MCF 10A (cell line): ENCODE measurements at regions not wholly inside any gene's neighbourhood (a gene's known extent, or its start where the extent isn't known, plus 50 kb on each side); places are given as distances from the start of the nearest gene placed in this dataset.

ENCODE experiments used
- BruUV-seq: library from RNA; stranded (reverse); fragments of 400-500 nt; replicated peaks from 2 replicates; lab custom pipeline; 2021; lab: Mats Ljungman, UMichigan
- CTCF ChIA-PET: fragments of 300-600 bp; sonication (Branson Sonifier 250); formaldehyde crosslinking; extraction: SDS; loops from one replicate; lab custom pipeline; 2021; ENCODE audit warnings: antibody characterized with exemption, inconsistent platforms; lab: Yijun Ruan, JAX
- POLR2A ChIA-PET: fragments of 300-600, 350-650 bp; sonication (Branson Sonifier 250); formaldehyde crosslinking; extraction: SDS; loops from one replicate; lab custom pipeline; 2020; ENCODE audit warnings: antibody characterized with exemption, inconsistent platforms; lab: Yijun Ruan, JAX
- DNase-seq: peaks from one replicate; pipeline ENCODE4 v3.0.0-alpha.2; 2018; ENCODE audit not compliant: unreplicated experiment
- H3K27ac Mint-ChIP-seq: one replicate; pipeline ENCODE4 v1.8.0; 2022; ENCODE audit warnings: mild to moderate bottlenecking, low read depth, mixed read lengths; ENCODE audit not compliant: unreplicated experiment
- H3K27me3 Mint-ChIP-seq: one replicate; pipeline ENCODE4 v1.8.0; 2022; ENCODE audit warnings: mixed read lengths; ENCODE audit not compliant: insufficient read depth, unreplicated experiment
- H3K36me3 Mint-ChIP-seq: one replicate; pipeline ENCODE4 v1.8.0; 2022; ENCODE audit warnings: mild to moderate bottlenecking, moderate library complexity, mixed read lengths; ENCODE audit not compliant: insufficient read depth, unreplicated experiment
- H3K4me1 Mint-ChIP-seq: one replicate; pipeline ENCODE4 v1.8.0; 2022; ENCODE audit warnings: mixed read lengths; ENCODE audit not compliant: insufficient read depth, unreplicated experiment
- H3K4me3 Mint-ChIP-seq: one replicate; pipeline ENCODE4 v1.8.0; 2022; ENCODE audit warnings: mild to moderate bottlenecking, moderate library complexity, mixed read lengths; ENCODE audit not compliant: unreplicated experiment
- H3K9me3 Mint-ChIP-seq: one replicate; pipeline ENCODE4 v1.8.0; 2022; ENCODE audit warnings: mixed read lengths; ENCODE audit not compliant: unreplicated experiment
- intact Hi-C: fragments of 100-400 bp; cut with micrococcal nuclease; formaldehyde crosslinking; loops from 2 replicates; pipeline ENCODE4 v1.14.1; 2022
- TF ChIP-seq, protein P1 (sequence below): fragments of 200-600 bp; IDR thresholded peaks from one replicate; pipeline ENCODE4 v1.8.0; 2022; ENCODE audit warnings: antibody characterized with exemption, mild to moderate bottlenecking; ENCODE audit not compliant: unreplicated experiment

DNA sequence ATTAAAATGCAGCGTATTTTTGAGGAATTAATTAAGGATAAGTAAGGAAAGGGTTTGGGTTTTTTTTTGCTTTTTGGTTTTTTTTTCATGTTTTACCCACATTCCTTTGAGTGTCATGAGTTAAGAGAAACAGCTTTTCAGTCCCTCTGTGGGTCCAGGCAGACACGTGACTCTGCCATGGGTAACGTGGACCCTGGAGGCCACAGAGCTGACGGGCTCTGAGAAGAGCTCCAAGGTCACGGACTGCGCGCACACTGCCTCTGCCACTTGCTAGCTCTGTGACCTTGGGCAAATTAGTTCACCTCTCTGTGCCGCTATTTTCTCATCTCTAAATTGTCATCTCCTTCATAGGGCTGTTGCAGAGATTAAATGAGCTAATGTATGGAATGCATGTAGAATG is 588.2 kb upstream of the CDH11 start:
- CTCF ChIA-PET = interaction anchor here (0.7 to 1.1 kb wide), 2 partner anchors 29 to 562 kb away, joined by 4 read pairs; no protein-coding TSS in a partner anchor
- Mint-ChIP-seq H3K36me3 (no peaks in the 10 kb centered on the region), H3K9me3 (peaks cover 31% of the 10 kb centered on the region), H3K27ac (no peak overlapping the region), H3K4me1 (no peaks in the 10 kb centered on the region), H3K4me3 (no peak overlapping the region), H3K27me3 (no peaks in the 10 kb centered on the region)
- intact Hi-C loops = no loop called here
- POLR2A ChIA-PET = no interaction called here
- no TSS peak for BruUV-seq
- TF ChIP-seq, protein P1, sequence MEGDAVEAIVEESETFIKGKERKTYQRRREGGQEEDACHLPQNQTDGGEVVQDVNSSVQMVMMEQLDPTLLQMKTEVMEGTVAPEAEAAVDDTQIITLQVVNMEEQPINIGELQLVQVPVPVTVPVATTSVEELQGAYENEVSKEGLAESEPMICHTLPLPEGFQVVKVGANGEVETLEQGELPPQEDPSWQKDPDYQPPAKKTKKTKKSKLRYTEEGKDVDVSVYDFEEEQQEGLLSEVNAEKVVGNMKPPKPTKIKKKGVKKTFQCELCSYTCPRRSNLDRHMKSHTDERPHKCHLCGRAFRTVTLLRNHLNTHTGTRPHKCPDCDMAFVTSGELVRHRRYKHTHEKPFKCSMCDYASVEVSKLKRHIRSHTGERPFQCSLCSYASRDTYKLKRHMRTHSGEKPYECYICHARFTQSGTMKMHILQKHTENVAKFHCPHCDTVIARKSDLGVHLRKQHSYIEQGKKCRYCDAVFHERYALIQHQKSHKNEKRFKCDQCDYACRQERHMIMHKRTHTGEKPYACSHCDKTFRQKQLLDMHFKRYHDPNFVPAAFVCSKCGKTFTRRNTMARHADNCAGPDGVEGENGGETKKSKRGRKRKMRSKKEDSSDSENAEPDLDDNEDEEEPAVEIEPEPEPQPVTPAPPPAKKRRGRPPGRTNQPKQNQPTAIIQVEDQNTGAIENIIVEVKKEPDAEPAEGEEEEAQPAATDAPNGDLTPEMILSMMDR = no peak
- no peak for DNase-seq

DNA sequence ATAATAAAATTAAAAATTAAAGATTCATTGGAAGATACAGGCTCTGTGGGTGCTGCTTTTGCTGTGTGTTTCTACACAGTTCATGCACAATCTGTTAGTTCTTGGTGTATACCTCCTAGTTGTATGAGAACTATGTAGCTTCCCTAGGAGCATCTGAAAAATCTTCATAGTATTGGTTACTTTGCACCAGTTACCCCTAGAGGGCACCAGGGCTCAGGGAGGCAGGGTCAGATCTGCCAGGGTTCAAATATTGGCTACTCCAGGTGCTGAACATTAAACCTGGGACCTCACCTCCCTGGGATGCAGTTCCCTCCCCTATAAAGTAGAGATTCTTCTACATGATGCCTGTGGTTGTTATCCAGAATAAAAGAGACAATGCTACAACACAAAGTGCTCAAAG is 583.0 kb upstream of the CDH11 start:
- BruUV-seq = no TSS peak
- no peak for DNase-seq
- Mint-ChIP-seq H3K4me1 (no peaks in the 10 kb centered on the region), H3K4me3 (no peak overlapping the region), H3K36me3 (no peaks in the 10 kb centered on the region), H3K27me3 (no peaks in the 10 kb centered on the region), H3K27ac (no peak overlapping the region), H3K9me3 (peaks cover 19% of the 10 kb centered on the region)
- intact Hi-C loops = no loop called here
- TF ChIP-seq, protein P1 = no peak
- ChIA-PET POLR2A (no interaction called here), CTCF (interaction anchor here (0.6 kb wide), 1 partner anchor 303 kb away, joined by 4 read pairs; no protein-coding TSS in a partner anchor)

DNA sequence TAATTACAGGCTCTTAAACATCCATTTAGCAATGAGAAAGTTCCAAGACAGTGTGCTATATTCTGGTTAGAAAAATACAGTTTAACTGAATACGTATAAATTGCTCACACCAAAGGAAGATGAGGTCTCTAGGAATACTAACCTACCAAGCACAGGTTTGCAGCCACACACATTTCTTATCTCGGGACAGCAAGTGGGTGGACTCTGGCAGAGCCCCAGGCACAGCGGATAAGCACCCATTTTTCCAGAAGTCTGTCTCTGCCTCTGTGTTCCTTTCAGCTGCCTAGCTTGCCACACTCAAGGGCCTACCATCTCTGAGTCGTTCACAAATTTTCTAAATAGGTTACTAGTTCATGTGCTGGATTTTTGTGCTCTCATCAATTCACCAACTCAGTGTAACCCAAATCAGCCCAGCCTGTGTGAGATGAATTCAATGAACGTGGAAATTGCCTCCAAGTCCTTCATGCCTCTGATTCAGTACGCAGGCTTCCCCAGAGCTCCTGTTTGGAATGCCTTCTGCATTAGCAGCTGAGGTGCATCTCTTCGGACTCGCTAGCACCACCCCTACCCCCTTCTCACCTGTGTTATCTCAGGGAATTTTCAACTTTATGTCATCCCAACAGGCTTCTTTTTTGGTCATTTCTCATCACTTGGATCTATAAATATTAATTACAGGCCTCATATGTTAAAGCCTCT is 581.0 kb upstream of the CDH11 start:
- ChIA-PET POLR2A (no interaction called here), CTCF (no interaction called here)
- intact Hi-C loops = no loop called here
- Mint-ChIP-seq H3K4me3 (no peak overlapping the region), H3K27me3 (no peaks in the 10 kb centered on the region), H3K4me1 (no peaks in the 10 kb centered on the region), H3K36me3 (no peaks in the 10 kb centered on the region), H3K27ac (no peak overlapping the region), H3K9me3 (peaks cover 9% of the 10 kb centered on the region)
- TF ChIP-seq, protein P1 = no peak
- no peak for DNase-seq
- BruUV-seq = no TSS peak

DNA sequence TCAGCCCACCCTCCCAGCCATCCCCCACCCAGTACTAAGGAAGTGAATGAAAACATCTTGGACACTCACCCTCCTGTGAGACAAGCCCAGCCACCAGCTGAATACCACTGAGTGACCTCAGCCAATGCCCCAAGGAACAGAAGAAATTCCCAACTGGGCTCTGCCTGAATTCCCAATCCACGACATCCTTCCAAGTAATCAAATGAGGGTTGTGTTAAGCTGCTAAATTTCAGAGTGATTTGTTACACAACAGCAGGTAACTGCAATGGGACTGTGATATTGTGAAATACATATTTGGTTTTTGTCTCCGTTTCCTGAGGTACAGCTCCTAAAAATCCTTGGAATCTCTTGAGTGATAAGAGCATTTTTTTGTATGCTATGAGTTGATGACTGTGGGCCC is 578.7 kb upstream of the CDH11 start:
- Mint-ChIP-seq H3K27ac (no peak overlapping the region), H3K27me3 (no peaks in the 10 kb centered on the region), H3K36me3 (no peaks in the 10 kb centered on the region), H3K9me3 (peaks cover 16% of the 10 kb centered on the region), H3K4me1 (no peaks in the 10 kb centered on the region), H3K4me3 (no peak overlapping the region)
- peak; percentile 41 for DNase-seq
- no TSS peak for BruUV-seq
- ChIA-PET POLR2A (no interaction called here), CTCF (no interaction called here)
- intact Hi-C loops = no loop called here
- TF ChIP-seq, protein P1 = no peak
